ENCODE measurements at regions not wholly inside any gene's neighbourhood (a gene's known extent, or its start where the extent isn't known, plus 50 kb on each side); places are given as distances from the start of the nearest gene placed in this dataset.

DNA sequence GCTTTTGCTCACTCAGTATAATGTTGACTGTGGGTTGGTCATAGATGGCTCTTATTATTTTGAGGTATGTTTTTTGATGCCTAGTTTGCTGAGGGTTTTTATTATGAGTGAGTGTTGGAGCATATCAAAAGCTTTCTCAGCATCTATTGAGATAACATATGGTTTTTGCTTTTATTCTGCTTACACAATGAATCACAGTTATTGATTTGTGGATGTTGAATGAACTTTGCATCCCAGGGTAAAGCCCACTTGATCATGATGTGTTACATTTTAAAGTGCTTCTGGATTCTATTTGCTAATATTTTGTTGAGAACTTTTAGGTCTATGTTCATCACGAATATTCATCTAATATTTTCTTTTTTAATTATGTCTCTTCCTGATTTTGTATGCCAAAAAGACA lies 1260.3 kb downstream of the TMEM121 start:
- no peak for ATAC-seq
- TF ChIP-seq RARB (CRISPR knock-in tag; IDR thresholded peaks at IDR 0.05), result no peak
- no peak for TF ChIP-seq PPARA (CRISPR knock-in tag; IDR thresholded peaks at IDR 0.05; ENCODE audit: borderline replicate concordance)
- no peak for TF ChIP-seq ZFP30 (CRISPR knock-in tag; IDR thresholded peaks at IDR 0.05)
- no peak for TF ChIP-seq GLIS3 (CRISPR knock-in tag; IDR thresholded peaks at IDR 0.05)
- TF ChIP-seq ZFP3 (CRISPR knock-in tag; IDR thresholded peaks at IDR 0.05), result no peak
- TF ChIP-seq CSDC2 (CRISPR knock-in tag; IDR thresholded peaks at IDR 0.05), result no peak
- no peak for TF ChIP-seq OSR1 (CRISPR knock-in tag; IDR thresholded peaks at IDR 0.05)
- TF ChIP-seq, protein P1, sequence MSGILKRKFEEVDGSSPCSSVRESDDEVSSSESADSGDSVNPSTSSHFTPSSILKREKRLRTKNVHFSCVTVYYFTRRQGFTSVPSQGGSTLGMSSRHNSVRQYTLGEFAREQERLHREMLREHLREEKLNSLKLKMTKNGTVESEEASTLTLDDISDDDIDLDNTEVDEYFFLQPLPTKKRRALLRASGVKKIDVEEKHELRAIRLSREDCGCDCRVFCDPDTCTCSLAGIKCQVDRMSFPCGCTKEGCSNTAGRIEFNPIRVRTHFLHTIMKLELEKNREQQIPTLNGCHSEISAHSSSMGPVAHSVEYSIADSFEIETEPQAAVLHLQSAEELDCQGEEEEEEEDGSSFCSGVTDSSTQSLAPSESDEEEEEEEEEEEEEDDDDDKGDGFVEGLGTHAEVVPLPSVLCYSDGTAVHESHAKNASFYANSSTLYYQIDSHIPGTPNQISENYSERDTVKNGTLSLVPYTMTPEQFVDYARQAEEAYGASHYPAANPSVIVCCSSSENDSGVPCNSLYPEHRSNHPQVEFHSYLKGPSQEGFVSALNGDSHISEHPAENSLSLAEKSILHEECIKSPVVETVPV (CRISPR knock-in tag; IDR thresholded peaks at IDR 0.05), result no peak
- no peak for TF ChIP-seq TOX (CRISPR knock-in tag; IDR thresholded peaks at IDR 0.05; ENCODE audit: borderline replicate concordance)

DNA sequence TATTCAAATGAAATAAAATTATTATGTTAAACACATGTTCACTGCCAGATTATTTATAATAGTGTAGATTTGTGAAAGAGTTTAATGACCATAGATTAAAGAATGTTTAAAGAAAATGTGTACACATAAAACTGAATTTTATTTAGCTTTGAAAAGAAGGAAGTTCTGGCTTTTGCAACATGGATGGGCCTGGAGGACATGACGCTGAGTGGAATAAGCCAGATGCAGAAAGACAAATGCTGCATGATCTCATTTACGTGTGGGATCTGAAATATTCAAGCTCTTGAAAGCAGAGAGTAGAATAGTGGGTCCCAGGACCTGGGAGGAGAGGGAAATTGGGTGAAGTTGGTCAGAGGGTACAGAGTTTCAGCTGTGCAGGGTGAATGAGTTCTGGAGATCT lies 1261.2 kb downstream of the TMEM121 start:
- ATAC-seq, result no peak
- no peak for TF ChIP-seq ARNTL (CRISPR knock-in tag; IDR thresholded peaks at IDR 0.05; ENCODE audit: borderline replicate concordance, low read depth)
- TF ChIP-seq, protein P2, sequence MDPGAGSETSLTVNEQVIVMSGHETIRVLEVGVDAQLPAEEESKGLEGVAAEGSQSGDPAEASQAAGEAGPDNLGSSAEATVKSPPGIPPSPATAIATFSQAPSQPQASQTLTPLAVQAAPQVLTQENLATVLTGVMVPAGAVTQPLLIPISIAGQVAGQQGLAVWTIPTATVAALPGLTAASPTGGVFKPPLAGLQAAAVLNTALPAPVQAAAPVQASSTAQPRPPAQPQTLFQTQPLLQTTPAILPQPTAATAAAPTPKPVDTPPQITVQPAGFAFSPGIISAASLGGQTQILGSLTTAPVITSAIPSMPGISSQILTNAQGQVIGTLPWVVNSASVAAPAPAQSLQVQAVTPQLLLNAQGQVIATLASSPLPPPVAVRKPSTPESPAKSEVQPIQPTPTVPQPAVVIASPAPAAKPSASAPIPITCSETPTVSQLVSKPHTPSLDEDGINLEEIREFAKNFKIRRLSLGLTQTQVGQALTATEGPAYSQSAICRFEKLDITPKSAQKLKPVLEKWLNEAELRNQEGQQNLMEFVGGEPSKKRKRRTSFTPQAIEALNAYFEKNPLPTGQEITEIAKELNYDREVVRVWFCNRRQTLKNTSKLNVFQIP (CRISPR knock-in tag; IDR thresholded peaks at IDR 0.05; ENCODE audit: borderline replicate concordance, low read depth), result no peak
- no peak for TF ChIP-seq SNAI2 (CRISPR knock-in tag; IDR thresholded peaks at IDR 0.05)
- no peak for TF ChIP-seq ISL1 (CRISPR knock-in tag; IDR thresholded peaks at IDR 0.05)
- no peak for TF ChIP-seq ZFP3 (CRISPR knock-in tag; IDR thresholded peaks at IDR 0.05)
- TF ChIP-seq ZNF70 (CRISPR knock-in tag; IDR thresholded peaks at IDR 0.05), result no peak
- no peak for TF ChIP-seq TOX (CRISPR knock-in tag; IDR thresholded peaks at IDR 0.05; ENCODE audit: borderline replicate concordance)

DNA sequence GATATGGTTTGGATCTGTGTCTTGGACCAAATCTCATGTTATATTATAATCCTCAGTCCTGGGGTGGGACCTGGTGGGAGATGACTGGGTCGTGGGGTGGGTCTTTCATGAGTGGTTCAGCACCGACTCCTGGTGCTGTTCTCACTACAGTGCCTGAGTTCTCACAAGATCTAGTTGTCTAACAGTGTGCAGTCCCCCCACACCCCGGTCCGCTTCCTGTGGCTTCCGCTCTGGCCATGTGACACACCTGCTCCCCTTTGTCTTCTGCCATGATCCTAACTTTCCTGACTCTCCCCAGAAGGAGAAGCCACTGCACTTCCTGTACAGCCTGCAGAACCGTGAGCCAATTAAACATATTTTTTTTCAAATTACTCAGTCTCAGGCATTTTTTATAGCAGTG lies 1262.2 kb downstream of the TMEM121 start:
- no peak for ATAC-seq
- TF ChIP-seq ZNF565 (CRISPR knock-in tag; conservative IDR thresholded peaks at IDR 0.05; ENCODE audit: low read depth) (no peak), OSR1 (CRISPR knock-in tag; IDR thresholded peaks at IDR 0.05) (no peak), ZNF70 (CRISPR knock-in tag; IDR thresholded peaks at IDR 0.05) (no peak), ZFP30 (CRISPR knock-in tag; IDR thresholded peaks at IDR 0.05) (no peak), ZNF8 (CRISPR knock-in tag; IDR thresholded peaks at IDR 0.05) (no peak), ESRRG (CRISPR knock-in tag; IDR thresholded peaks at IDR 0.05) (no peak), ZFP3 (CRISPR knock-in tag; IDR thresholded peaks at IDR 0.05) (no peak), TCF4 (CRISPR knock-in tag; IDR thresholded peaks at IDR 0.05; ENCODE audit: borderline replicate concordance) (no peak), BACH2 (CRISPR knock-in tag; IDR thresholded peaks at IDR 0.05; ENCODE audit: borderline replicate concordance) (no peak), PPARA (CRISPR knock-in tag; IDR thresholded peaks at IDR 0.05; ENCODE audit: borderline replicate concordance) (no peak), GLIS3 (CRISPR knock-in tag; IDR thresholded peaks at IDR 0.05) (no peak), ZC3H10 (CRISPR knock-in tag; IDR thresholded peaks at IDR 0.05) (no peak), ISL1 (CRISPR knock-in tag; IDR thresholded peaks at IDR 0.05) (no peak), CSDC2 (CRISPR knock-in tag; IDR thresholded peaks at IDR 0.05) (no peak), RARB (CRISPR knock-in tag; IDR thresholded peaks at IDR 0.05) (no peak)
- TF ChIP-seq, protein P3, sequence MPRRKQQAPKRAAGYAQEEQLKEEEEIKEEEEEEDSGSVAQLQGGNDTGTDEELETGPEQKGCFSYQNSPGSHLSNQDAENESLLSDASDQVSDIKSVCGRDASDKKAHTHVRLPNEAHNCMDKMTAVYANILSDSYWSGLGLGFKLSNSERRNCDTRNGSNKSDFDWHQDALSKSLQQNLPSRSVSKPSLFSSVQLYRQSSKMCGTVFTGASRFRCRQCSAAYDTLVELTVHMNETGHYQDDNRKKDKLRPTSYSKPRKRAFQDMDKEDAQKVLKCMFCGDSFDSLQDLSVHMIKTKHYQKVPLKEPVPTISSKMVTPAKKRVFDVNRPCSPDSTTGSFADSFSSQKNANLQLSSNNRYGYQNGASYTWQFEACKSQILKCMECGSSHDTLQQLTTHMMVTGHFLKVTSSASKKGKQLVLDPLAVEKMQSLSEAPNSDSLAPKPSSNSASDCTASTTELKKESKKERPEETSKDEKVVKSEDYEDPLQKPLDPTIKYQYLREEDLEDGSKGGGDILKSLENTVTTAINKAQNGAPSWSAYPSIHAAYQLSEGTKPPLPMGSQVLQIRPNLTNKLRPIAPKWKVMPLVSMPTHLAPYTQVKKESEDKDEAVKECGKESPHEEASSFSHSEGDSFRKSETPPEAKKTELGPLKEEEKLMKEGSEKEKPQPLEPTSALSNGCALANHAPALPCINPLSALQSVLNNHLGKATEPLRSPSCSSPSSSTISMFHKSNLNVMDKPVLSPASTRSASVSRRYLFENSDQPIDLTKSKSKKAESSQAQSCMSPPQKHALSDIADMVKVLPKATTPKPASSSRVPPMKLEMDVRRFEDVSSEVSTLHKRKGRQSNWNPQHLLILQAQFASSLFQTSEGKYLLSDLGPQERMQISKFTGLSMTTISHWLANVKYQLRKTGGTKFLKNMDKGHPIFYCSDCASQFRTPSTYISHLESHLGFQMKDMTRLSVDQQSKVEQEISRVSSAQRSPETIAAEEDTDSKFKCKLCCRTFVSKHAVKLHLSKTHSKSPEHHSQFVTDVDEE (CRISPR knock-in tag; IDR thresholded peaks at IDR 0.05), result no peak
- TF ChIP-seq, protein P1 (CRISPR knock-in tag; IDR thresholded peaks at IDR 0.05), result no peak
- TF ChIP-seq, protein P2 (CRISPR knock-in tag; IDR thresholded peaks at IDR 0.05; ENCODE audit: borderline replicate concordance, low read depth), result no peak
- TF ChIP-seq, protein P4, sequence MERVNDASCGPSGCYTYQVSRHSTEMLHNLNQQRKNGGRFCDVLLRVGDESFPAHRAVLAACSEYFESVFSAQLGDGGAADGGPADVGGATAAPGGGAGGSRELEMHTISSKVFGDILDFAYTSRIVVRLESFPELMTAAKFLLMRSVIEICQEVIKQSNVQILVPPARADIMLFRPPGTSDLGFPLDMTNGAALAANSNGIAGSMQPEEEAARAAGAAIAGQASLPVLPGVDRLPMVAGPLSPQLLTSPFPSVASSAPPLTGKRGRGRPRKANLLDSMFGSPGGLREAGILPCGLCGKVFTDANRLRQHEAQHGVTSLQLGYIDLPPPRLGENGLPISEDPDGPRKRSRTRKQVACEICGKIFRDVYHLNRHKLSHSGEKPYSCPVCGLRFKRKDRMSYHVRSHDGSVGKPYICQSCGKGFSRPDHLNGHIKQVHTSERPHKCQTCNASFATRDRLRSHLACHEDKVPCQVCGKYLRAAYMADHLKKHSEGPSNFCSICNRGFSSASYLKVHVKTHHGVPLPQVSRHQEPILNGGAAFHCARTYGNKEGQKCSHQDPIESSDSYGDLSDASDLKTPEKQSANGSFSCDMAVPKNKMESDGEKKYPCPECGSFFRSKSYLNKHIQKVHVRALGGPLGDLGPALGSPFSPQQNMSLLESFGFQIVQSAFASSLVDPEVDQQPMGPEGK (CRISPR knock-in tag; IDR thresholded peaks at IDR 0.05; ENCODE audit: borderline replicate concordance), result no peak
- TF ChIP-seq, protein P5, sequence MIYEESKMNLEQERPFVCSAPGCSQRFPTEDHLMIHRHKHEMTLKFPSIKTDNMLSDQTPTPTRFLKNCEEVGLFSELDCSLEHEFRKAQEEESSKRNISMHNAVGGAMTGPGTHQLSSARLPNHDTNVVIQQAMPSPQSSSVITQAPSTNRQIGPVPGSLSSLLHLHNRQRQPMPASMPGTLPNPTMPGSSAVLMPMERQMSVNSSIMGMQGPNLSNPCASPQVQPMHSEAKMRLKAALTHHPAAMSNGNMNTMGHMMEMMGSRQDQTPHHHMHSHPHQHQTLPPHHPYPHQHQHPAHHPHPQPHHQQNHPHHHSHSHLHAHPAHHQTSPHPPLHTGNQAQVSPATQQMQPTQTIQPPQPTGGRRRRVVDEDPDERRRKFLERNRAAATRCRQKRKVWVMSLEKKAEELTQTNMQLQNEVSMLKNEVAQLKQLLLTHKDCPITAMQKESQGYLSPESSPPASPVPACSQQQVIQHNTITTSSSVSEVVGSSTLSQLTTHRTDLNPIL (CRISPR knock-in tag; IDR thresholded peaks at IDR 0.05; ENCODE audit: low read depth), result no peak
